Upper lobe of left lung (tissue), 6 donors: ENCODE measurements at regions not wholly inside any gene's neighbourhood (a gene's known extent, or its start where the extent isn't known, plus 50 kb on each side); places are given as distances from the start of the nearest gene placed in this dataset.

Experiments used
- ATAC-seq, 2 donors: fragments of 200-7000 bp; cut with Tn5 transposase; one replicate each; pipeline ENCODE4 v1.9.1; 2022; ENCODE audit warnings: mild to moderate bottlenecking in 2 of 2, moderate library complexity in 2 of 2; ENCODE audit not compliant: low FRiP score in 2 of 2
- DNase-seq, 2 donors: peaks; one replicate each; pipeline ENCODE4 v3.0.0-alpha.2; 2019 to 2020
- H3K27ac ChIP-seq, 4 donors: fragments of 200-600 bp; sonication (generic); one replicate each; pipeline ENCODE4 v1.5.1; 2016 to 2019
- H3K27me3 ChIP-seq, 4 donors: fragments of 200-600 bp; sonication (generic); one replicate each; pipeline ENCODE4 v1.5.1; 2017 to 2019
- H3K36me3 ChIP-seq, 4 donors: fragments of 200-600 bp; sonication (generic); one replicate each; pipeline ENCODE4 v1.5.1; 2016 to 2019
- H3K4me1 ChIP-seq, 4 donors: fragments of 200-600 bp; sonication (generic); one replicate each; pipeline ENCODE4 v1.5.1; 2018 to 2019
- H3K4me3 ChIP-seq, 4 donors: fragments of 200-600 bp; sonication (generic); one replicate each; pipeline ENCODE4 v1.5.1; 2017 to 2019; ENCODE audit warnings: mild to moderate bottlenecking in 2 of 4, moderate library complexity in 1 of 4
- H3K9me3 ChIP-seq, 4 donors: fragments of 200-600 bp; sonication (generic); one replicate each; pipeline ENCODE4 v1.5.1; 2018 to 2019
- CTCF ChIP-seq, 6 experiments: fragments of 450-650 bp in 4 of 6; fragments of 200-600 bp in 2 of 6; sonication (generic) in 2 of 6; IDR thresholded peaks; one replicate each; pipeline ENCODE4 v1.5.1; 2016 to 2019; ENCODE audit warnings: antibody characterized with exemption in 6 of 6
- EP300 ChIP-seq, 4 donors: sonication (generic); formaldehyde crosslinking; IDR thresholded peaks; one replicate each; pipeline ENCODE4 v1.5.1; 2017; ENCODE audit warnings: antibody characterized with exemption in 4 of 4, control low read depth in 2 of 4
- POLR2A ChIP-seq, 4 donors: fragments of 450-650 bp; IDR thresholded peaks; one replicate each; pipeline ENCODE4 v1.5.1; 2016 to 2017; ENCODE audit warnings: antibody characterized with exemption in 4 of 4, mild to moderate bottlenecking in 2 of 4
- POLR2AphosphoS5 ChIP-seq, 2 donors: sonication (generic); formaldehyde crosslinking; IDR thresholded peaks; one replicate each; pipeline ENCODE4 v1.5.1; 2017; ENCODE audit warnings: antibody characterized with exemption in 2 of 2
- WGBS, 2 donors: methylation state at CpG; one replicate each; pipeline ENCODE4 v1.1.5; 2017 to 2018; 5-methylcytosine and 5-hydroxymethylcytosine counted together
- donor health status: DM: no; HTN: no; CAD: no; lungs with moderate emphysema.
- donor health status: DM: no; HTN: yes; CAD: no; lungs with severe emphysema.

DNA sequence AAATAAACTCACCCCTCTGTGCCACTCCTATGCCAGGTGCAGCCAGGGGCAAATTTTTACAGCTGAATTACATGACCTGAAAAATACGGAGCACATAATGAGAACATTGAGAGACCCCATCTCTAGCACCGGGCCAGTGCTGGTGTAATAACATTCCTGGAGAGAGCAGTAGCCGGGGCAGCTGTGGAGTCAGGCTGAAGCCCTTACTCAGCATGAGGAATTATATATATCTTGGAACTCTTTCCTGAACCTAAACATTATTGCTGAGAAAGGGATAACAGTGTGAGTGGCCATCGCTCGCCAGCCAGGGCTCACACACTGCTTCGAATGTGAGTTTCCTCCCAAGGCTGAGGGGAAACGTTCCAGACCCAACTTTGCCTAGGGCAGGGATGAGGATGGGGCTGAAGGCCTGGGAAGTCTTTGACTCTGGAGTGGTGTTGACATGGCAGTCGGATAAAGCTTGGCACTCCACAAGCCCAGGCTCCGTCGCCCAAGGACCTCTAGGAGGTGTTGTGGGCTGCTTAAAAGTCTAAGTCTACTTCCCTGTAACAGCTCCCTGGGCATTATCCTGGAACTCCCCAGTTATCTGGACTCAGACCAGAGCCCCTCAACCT, 269.8 kb downstream of the CDC5L start:
- H3K36me3 ChIP-seq = no peaks in the 10 kb centered on the region
- H3K9me3 ChIP-seq = no peaks in the 10 kb centered on the region
- peaks cover 7 to 16% (median 13%) of the 10 kb centered on the region in 4 donors for H3K4me1 ChIP-seq
- ATAC-seq (no peak), DNase-seq (no peak)
- 90 to 95% methylated on average over 4 to 10 of the region's 10 CpGs for WGBS, 2 donors
- TF ChIP-seq EP300 (IDR thresholded peaks at IDR 0.05) (no peak), POLR2A (IDR thresholded peaks at IDR 0.05) (no peak), POLR2AphosphoS5 (IDR thresholded peaks at IDR 0.05) (no peak), CTCF (IDR thresholded peaks at IDR 0.05) (no peak)
- no peaks in the 10 kb centered on the region for H3K27me3 ChIP-seq
- no peak overlapping the region for H3K27ac ChIP-seq
- no peak overlapping the region for H3K4me3 ChIP-seq

- no peak for TF ChIP-seq POLR2AphosphoS5 (IDR thresholded peaks at IDR 0.05)
- no peak for TF ChIP-seq POLR2A (IDR thresholded peaks at IDR 0.05)
- TF ChIP-seq CTCF (IDR thresholded peaks at IDR 0.05) = no peak
- TF ChIP-seq EP300 (IDR thresholded peaks at IDR 0.05) = no peak
These were observed 271.1 kb downstream of the CDC5L start for GRCh38 chr6:44658571-44658970.

DNA sequence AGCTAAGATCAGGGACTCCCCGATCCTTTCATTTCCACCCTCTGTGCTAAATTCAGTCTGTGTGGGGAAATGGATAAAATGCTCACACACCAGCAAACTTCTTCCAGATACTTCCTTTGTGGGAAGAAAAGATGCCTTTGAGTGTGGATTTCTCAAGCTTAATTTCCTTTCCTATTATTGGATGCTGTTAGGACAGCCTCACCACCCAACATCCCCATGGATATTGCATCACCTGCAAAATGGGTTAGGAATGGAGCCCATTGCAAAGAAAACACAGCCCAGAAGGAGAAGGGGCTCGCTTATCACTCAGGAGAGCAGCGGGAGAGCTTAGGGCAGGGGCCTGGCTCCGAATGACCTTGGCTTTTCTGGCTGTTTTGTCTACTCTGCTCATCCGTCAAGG, 272.2 kb downstream of the CDC5L start:
- no peak for ATAC-seq
- Histone ChIP-seq H3K36me3 (no peaks in the 10 kb centered on the region), H3K9me3 (no peaks in the 10 kb centered on the region), H3K4me3 (no peak overlapping the region), H3K27ac (no peak overlapping the region), H3K4me1 (peaks cover 0 to 26% (median 16%) of the 10 kb centered on the region in 4 donors), H3K27me3 (no peaks in the 10 kb centered on the region)
- 87 to 93% methylated on average over 5 of the region's 5 CpGs for WGBS, 2 donors
- no peak for DNase-seq
- no peak for TF ChIP-seq POLR2AphosphoS5 (IDR thresholded peaks at IDR 0.05)
- TF ChIP-seq CTCF (IDR thresholded peaks at IDR 0.05) = no peak
- no peak for TF ChIP-seq EP300 (IDR thresholded peaks at IDR 0.05)
- no peak for TF ChIP-seq POLR2A (IDR thresholded peaks at IDR 0.05)

More at GRCh38 chr6:44658571-44658970, 271.1 kb downstream of the CDC5L start:
- no peak overlapping the region for H3K27ac ChIP-seq
- DNase-seq (no peak), ATAC-seq (no peak)
- H3K27me3 ChIP-seq = no peaks in the 10 kb centered on the region
- H3K4me1 ChIP-seq = peaks cover 7 to 29% (median 19%) of the 10 kb centered on the region in 4 donors
- no peak overlapping the region for H3K4me3 ChIP-seq
- no peaks in the 10 kb centered on the region for H3K36me3 ChIP-seq
- no peaks in the 10 kb centered on the region for H3K9me3 ChIP-seq

GRCh38 chr6:44660561-44661220, 273.2 kb downstream of the CDC5L start:
- 85 to 87% methylated on average over 9 of the region's 9 CpGs for WGBS, 2 donors

More at GRCh38 chr6:44660561-44661220, 273.2 kb downstream of the CDC5L start:
- no peak for DNase-seq
- no peak overlapping the region for H3K27ac ChIP-seq
- no peak overlapping the region for H3K4me3 ChIP-seq
- H3K36me3 ChIP-seq = no peaks in the 10 kb centered on the region
- TF ChIP-seq CTCF (IDR thresholded peaks at IDR 0.05) (no peak), POLR2AphosphoS5 (IDR thresholded peaks at IDR 0.05) (no peak), EP300 (IDR thresholded peaks at IDR 0.05) (no peak), POLR2A (IDR thresholded peaks at IDR 0.05) (no peak)
- H3K4me1 ChIP-seq = peaks cover 0 to 17% (median 9%) of the 10 kb centered on the region in 4 donors
- H3K27me3 ChIP-seq = no peaks in the 10 kb centered on the region
- ATAC-seq = no peak
- H3K9me3 ChIP-seq = no peaks in the 10 kb centered on the region
